ENCODE measurements at regions not wholly inside any gene's neighbourhood (a gene's known extent, or its start where the extent isn't known, plus 50 kb on each side); places are given as distances from the start of the nearest gene placed in this dataset.

GRCh38 chr13:44271915-44272341, 101.7 kb upstream of the SERP2 start (continued):
- TF ChIP-seq JUN (IDR thresholded peaks at IDR 0.05; ENCODE audit: low read depth, low read length) (no peak), NANOG (IDR thresholded peaks at IDR 0.05; ENCODE audit: insufficient read depth, low read depth, low read length, poor library complexity, severe bottlenecking) (no peak), CTCF (IDR thresholded peaks at IDR 0.05; ENCODE audit: control extremely low read depth in 1 of 3, insufficient read depth in 1 of 3, low read depth in 1 of 3, low read length in 3 of 3) (no peak), POU5F1 (IDR thresholded peaks at IDR 0.05; ENCODE audit: low read depth, low read length) (no peak)
